ENCODE measurements at regions not wholly inside any gene's neighbourhood (a gene's known extent, or its start where the extent isn't known, plus 50 kb on each side); places are given as distances from the start of the nearest gene placed in this dataset.

DNA sequence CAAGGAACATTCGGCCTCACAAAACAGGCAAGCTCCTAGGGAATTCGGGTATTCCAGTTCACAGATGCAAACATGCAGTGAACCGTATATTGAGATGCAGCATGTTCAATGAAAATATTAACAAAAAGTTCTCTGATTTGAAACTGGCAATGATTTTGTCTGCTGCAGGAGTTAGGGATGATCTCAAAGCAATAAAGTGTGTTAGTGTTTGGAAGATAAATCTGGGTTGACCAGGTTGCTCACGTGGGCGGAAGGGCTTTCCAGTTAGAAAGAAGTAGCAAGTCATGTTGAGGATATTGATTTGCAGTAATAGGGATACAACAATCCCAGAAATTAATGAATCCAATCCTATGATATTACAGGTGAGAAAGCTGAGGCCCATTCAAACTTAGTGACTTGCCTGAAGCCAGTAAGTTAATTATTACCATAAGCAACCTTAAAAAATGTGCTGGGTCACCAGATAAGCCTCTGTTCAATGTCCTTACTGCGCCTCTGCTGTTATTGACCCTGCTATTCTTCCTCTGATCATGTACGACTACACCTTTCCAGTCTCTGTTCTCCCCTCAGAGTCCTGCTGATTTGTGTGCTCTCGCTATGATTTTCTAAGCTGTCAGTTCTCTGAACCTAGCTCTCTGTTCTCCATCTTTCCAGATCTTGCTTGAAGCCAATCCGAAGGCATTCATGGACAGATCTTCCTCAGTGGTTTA lies 370.8 kb downstream of the DSEL start:
- H3K27me3 ChIP-seq (replicated peaks in 1 of 4; ENCODE audit: control insufficient read depth in 3 of 4, extremely low read depth in 1 of 4, insufficient read depth in 3 of 4, low read length in 3 of 4): no peaks in the 10 kb centered on the region
- no peak overlapping the region for H2AK5ac ChIP-seq (ENCODE audit: low read depth, low read length)
- TF ChIP-seq TAF1 (IDR thresholded peaks at IDR 0.05; ENCODE audit: low read depth, low read length): no peak
- TF ChIP-seq BRCA1 (IDR thresholded peaks at IDR 0.05; ENCODE audit: low read depth, low read length): no peak
- TF ChIP-seq RFX5 (IDR thresholded peaks at IDR 0.05; ENCODE audit: borderline replicate concordance, low read depth, low read length): no peak
- TF ChIP-seq MAFK (IDR thresholded peaks at IDR 0.05; ENCODE audit: low read depth, low read length): no peak
- no peak for TF ChIP-seq SUZ12 (IDR thresholded peaks at IDR 0.05; ENCODE audit: low read length)
- no peak for TF ChIP-seq RAD21 (IDR thresholded peaks at IDR 0.05 in 1 of 2, conservative IDR thresholded peaks at IDR 0.05 in 1 of 2; ENCODE audit: low read depth in 2 of 2, low read length in 2 of 2)
- no peak for TF ChIP-seq GTF2F1 (IDR thresholded peaks at IDR 0.05; ENCODE audit: borderline replicate concordance, low read depth, low read length)
- no peak for TF ChIP-seq TEAD4 (IDR thresholded peaks at IDR 0.05; ENCODE audit: low read depth, low read length)
- no peak for TF ChIP-seq CTBP2 (IDR thresholded peaks at IDR 0.05; ENCODE audit: borderline replicate concordance, insufficient read depth, insufficient read length, low read length)
- TF ChIP-seq EZH2 (IDR thresholded peaks at IDR 0.05; ENCODE audit: low read depth, low read length, severe bottlenecking): no peak
- no peak for TF ChIP-seq EP300 (IDR thresholded peaks at IDR 0.05; ENCODE audit: borderline replicate concordance in 1 of 2, low read depth in 2 of 2, low read length in 2 of 2)
- no peak for TF ChIP-seq CHD1 (IDR thresholded peaks at IDR 0.05; ENCODE audit: low read depth, low read length)
- H3K4me1 ChIP-seq (replicated peaks in 1 of 4; ENCODE audit: control insufficient read depth in 3 of 4, insufficient read depth in 4 of 4, low read length in 3 of 4): no peaks in the 10 kb centered on the region
- no peak for FAIRE-seq
- no peak overlapping the region for H2BK5ac ChIP-seq (ENCODE audit: low read depth, low read length)
- no peaks in the 10 kb centered on the region for H3K36me3 ChIP-seq (ENCODE audit: control insufficient read depth in 2 of 4, insufficient read depth in 4 of 4, low read length in 3 of 4)
- no peak overlapping the region for H3K4ac ChIP-seq (replicated peaks; ENCODE audit: insufficient read length, low read depth, low read length)
- no peak overlapping the region for H3K23ac ChIP-seq (ENCODE audit: insufficient read length)
- H3K56ac ChIP-seq (replicated peaks; ENCODE audit: insufficient read length, low read depth, low read length): no peak overlapping the region
- H4K8ac ChIP-seq (ENCODE audit: extremely low read depth, insufficient read depth, low read length): no peak overlapping the region
- H3K4me3 ChIP-seq (ENCODE audit: extremely low read depth in 1 of 4, insufficient read depth in 2 of 4, low read depth in 3 of 4, low read length in 4 of 4): no peak overlapping the region
- CTCF ChIA-PET (ENCODE audit: partially characterized antibody): interaction anchor here (0.6 to 1.0 kb wide), 3 partner anchors 41 to 455 kb away, joined by 3 to 4 read pairs (median 3); no protein-coding TSS in a partner anchor
- no peak overlapping the region for H2BK12ac ChIP-seq (ENCODE audit: low read depth, low read length)
- POLR2A ChIA-PET (ENCODE audit: partially characterized antibody): no interaction called here
- H2AFZ ChIP-seq (ENCODE audit: low read length): 0 out of 2 replicates have a peak overlapping the region, but pooled peaks have one; percentile 11
- no peak overlapping the region for H4K91ac ChIP-seq (replicated peaks; ENCODE audit: insufficient read length, low read length)
- no peaks in the 10 kb centered on the region for H3K23me2 ChIP-seq (ENCODE audit: low read depth, low read length)
- no peak overlapping the region for H3K4me2 ChIP-seq (ENCODE audit: insufficient read depth in 1 of 2, low read depth in 2 of 2, low read length in 2 of 2)
- no peak overlapping the region for H3K18ac ChIP-seq (ENCODE audit: extremely low read depth, low read length)
- H2BK120ac ChIP-seq (replicated peaks; ENCODE audit: low read depth, low read length): no peak overlapping the region
- no peak overlapping the region for H3K9ac ChIP-seq (replicated peaks in 1 of 4; ENCODE audit: extremely low read depth in 1 of 4, low read depth in 3 of 4, low read length in 3 of 4)
- no peaks in the 10 kb centered on the region for H3K79me1 ChIP-seq (ENCODE audit: low read depth, low read length)
- H4K20me1 ChIP-seq (replicated peaks in 1 of 2; ENCODE audit: control insufficient read depth in 1 of 2, insufficient read depth in 2 of 2, low read length in 2 of 2): no peaks in the 10 kb centered on the region
- no peak overlapping the region for H4K5ac ChIP-seq (ENCODE audit: insufficient read length, low read depth, low read length)
- DNase-seq (ENCODE audit: low read depth in 1 of 2, low spot score in 2 of 2): no peak
- no peak overlapping the region for H3K27ac ChIP-seq (ENCODE audit: low read depth, low read length)
- H2BK15ac ChIP-seq (ENCODE audit: low read length): no peak overlapping the region
- H2BK20ac ChIP-seq (ENCODE audit: low read length): no peak overlapping the region
- WGBS, 2 experiments (ENCODE audit: extremely low coverage in 1 of 2, insufficient coverage in 1 of 2, insufficient read length in 1 of 2, insufficient replicate concordance in 2 of 2, low coverage in 1 of 2, low lambda C conversion rate in 2 of 2, missing lambda C conversion rate in 1 of 2): 95% methylated on average over 9 of the region's 9 CpGs; no CpG with 5 or more reads in 1 of the 2 experiments
- no peaks in the 10 kb centered on the region for H3K79me2 ChIP-seq (ENCODE audit: control insufficient read depth in 1 of 2, insufficient read depth in 2 of 2, low read length in 2 of 2)
- H3K14ac ChIP-seq (ENCODE audit: insufficient read length): no peak overlapping the region
- H3K9me3 ChIP-seq (ENCODE audit: insufficient read depth in 2 of 2, low read depth in 1 of 2, low read length in 1 of 2): no peaks in the 10 kb centered on the region

All from H1 (cell line).